ENCODE measurements at regions not wholly inside any gene's neighbourhood (a gene's known extent, or its start where the extent isn't known, plus 50 kb on each side); places are given as distances from the start of the nearest gene placed in this dataset.

GRCh38 chr4:104682311-104682710 lies 187.6 kb upstream of the CXXC4 start:
- DNase-seq = no peak

GRCh38 chr4:104693601-104694201 lies 199.0 kb upstream of the CXXC4 start:
- no peak for DNase-seq

GRCh38 chr4:104716584-104716983 lies 221.9 kb upstream of the CXXC4 start:
- DNase-seq = no peak

- no peak for DNase-seq
Measured at GRCh38 chr4:104719539-104720230, 225.0 kb upstream of the CXXC4 start.

- no peak for DNase-seq
Measured at GRCh38 chr4:104722467-104722866, 227.8 kb upstream of the CXXC4 start.

- DNase-seq = no peak
Measured at GRCh38 chr4:104726002-104726401, 231.3 kb upstream of the CXXC4 start.

- DNase-seq = no peak
Measured at GRCh38 chr4:104727643-104728042, 232.9 kb upstream of the CXXC4 start.

- DNase-seq = peak; percentile 9
Measured at GRCh38 chr4:104728380-104729122, 233.9 kb upstream of the CXXC4 start.

GRCh38 chr4:104732766-104733165 lies 238.1 kb upstream of the CXXC4 start:
- no peak for DNase-seq

GRCh38 chr4:104735174-104735573 lies 240.5 kb upstream of the CXXC4 start:
- DNase-seq = no peak

GRCh38 chr4:104740161-104740560 lies 245.5 kb upstream of the CXXC4 start:
- DNase-seq = no peak

- DNase-seq = no peak
Measured at GRCh38 chr4:104743215-104743653, 248.5 kb upstream of the CXXC4 start.

- no peak for DNase-seq
Measured at GRCh38 chr4:104747635-104748034, 252.9 kb upstream of the CXXC4 start.

GRCh38 chr4:104749062-104749461 lies 254.4 kb upstream of the CXXC4 start:
- DNase-seq = no peak

- DNase-seq = no peak
Measured at GRCh38 chr4:104750008-104750407, 255.3 kb upstream of the CXXC4 start.

GRCh38 chr4:104751468-104751867 lies 256.8 kb upstream of the CXXC4 start:
- no peak for DNase-seq

- DNase-seq = no peak
Measured at GRCh38 chr4:104752337-104752736, 257.6 kb upstream of the CXXC4 start.

GRCh38 chr4:104756837-104757236 lies 262.1 kb upstream of the CXXC4 start:
- DNase-seq = no peak

GRCh38 chr4:104758574-104758973 lies 263.9 kb upstream of the CXXC4 start:
- DNase-seq = no peak

GRCh38 chr4:104763554-104764222 lies 269.0 kb upstream of the CXXC4 start:
- no peak for DNase-seq

- DNase-seq = no peak
Measured at GRCh38 chr4:104766676-104767075, 272.0 kb upstream of the CXXC4 start.

- no peak for DNase-seq
Measured at GRCh38 chr4:104772849-104773248, 278.2 kb upstream of the CXXC4 start.

- DNase-seq = no peak
Measured at GRCh38 chr4:104795264-104795939, 300.7 kb upstream of the CXXC4 start.
